IMR-90 (cell line): ENCODE measurements at regions not wholly inside any gene's neighbourhood (a gene's known extent, or its start where the extent isn't known, plus 50 kb on each side); places are given as distances from the start of the nearest gene placed in this dataset.

Source experiments
- ATAC-seq: fragments of 200-7000 bp; cut with Tn5 transposase; 2 replicates; pipeline ENCODE4 v1.9.1; 2020; ENCODE audit warnings: low read depth, mild to moderate bottlenecking, moderate library complexity
- BruUV-seq: library from RNA; stranded (reverse); fragments of 400-500 nt; replicated peaks from 2 replicates; lab custom pipeline; 2021; lab: Mats Ljungman, UMichigan
- CTCF ChIA-PET: fragments of 300-600 bp; formaldehyde crosslinking; extraction: SDS; loops from one replicate; lab custom pipeline; 2021; ENCODE audit warnings: antibody characterized with exemption; lab: Yijun Ruan, JAX
- POLR2A ChIA-PET: fragments of 300-600 bp; sonication (Branson Sonifier 250); formaldehyde crosslinking; loops from one replicate; lab custom pipeline; 2022; ENCODE audit warnings: antibody characterized with exemption; ENCODE audit not compliant: unreplicated experiment; lab: Charles Lee
- DNase-seq: peaks from one replicate; pipeline ENCODE4 v3.0.0; 2013
- H2AFZ ChIP-seq: replicated peaks from 2 replicates; pipeline ENCODE3; 2013; ENCODE audit warnings: low read length, mild to moderate bottlenecking; ENCODE audit not compliant: poor library complexity
- H2AK5ac ChIP-seq: 2 replicates; pipeline ENCODE4 v1.6.1; 2013; ENCODE audit warnings: low read depth, low read length, inconsistent platforms
- H2AK9ac ChIP-seq: replicated peaks from 2 replicates; pipeline ENCODE3; 2013; ENCODE audit warnings: mild to moderate bottlenecking, low read depth, low read length, moderate library complexity; ENCODE audit not compliant: poor library complexity
- H2BK120ac ChIP-seq: 2 replicates; pipeline ENCODE4 v1.6.1; 2013; ENCODE audit warnings: low read depth, low read length, inconsistent platforms
- H2BK15ac ChIP-seq: 3 replicates; pipeline ENCODE4 v1.6.1; 2013; ENCODE audit warnings: low read depth, low read length, inconsistent platforms
- H2BK20ac ChIP-seq: 2 replicates; pipeline ENCODE4 v1.6.1; 2013; ENCODE audit warnings: low read depth, mild to moderate bottlenecking, inconsistent platforms, low read length, moderate library complexity
- H2BK5ac ChIP-seq: 2 replicates; pipeline ENCODE4 v1.6.1; 2013; ENCODE audit warnings: mild to moderate bottlenecking, low read depth, low read length, inconsistent platforms; ENCODE audit not compliant: poor library complexity, severe bottlenecking
- H3K14ac ChIP-seq: replicated peaks from 2 replicates; pipeline ENCODE4 v1.6.1; 2013; ENCODE audit warnings: low read depth, low read length, inconsistent platforms
- H3K18ac ChIP-seq: 2 replicates; pipeline ENCODE4 v1.6.1; 2013; ENCODE audit warnings: low read depth, low read length, control low read depth
- H3K23ac ChIP-seq: 2 replicates; pipeline ENCODE4 v1.6.1; 2013; ENCODE audit warnings: low read depth, low read length, inconsistent platforms
- H3K27ac ChIP-seq: 2 replicates; pipeline ENCODE4 v1.5.1; 2013; ENCODE audit warnings: mild to moderate bottlenecking, control low read depth, low read length; ENCODE audit not compliant: insufficient read depth
- H3K27me3 ChIP-seq: 2 replicates; pipeline ENCODE4 v1.6.1; 2013; ENCODE audit warnings: low read length; ENCODE audit not compliant: control insufficient read depth, insufficient read depth
- H3K36me3 ChIP-seq: 2 replicates; pipeline ENCODE4 v1.6.1; 2013; ENCODE audit warnings: low read length, mixed read lengths; ENCODE audit not compliant: control insufficient read depth, insufficient read depth
- H3K4ac ChIP-seq: 2 replicates; pipeline ENCODE4 v1.6.1; 2013; ENCODE audit warnings: low read depth, low read length, inconsistent platforms
- H3K4me1 ChIP-seq: 2 replicates; pipeline ENCODE4 v1.6.1; 2013; ENCODE audit warnings: low read length, mixed read lengths; ENCODE audit not compliant: control insufficient read depth, insufficient read depth
- H3K4me2 ChIP-seq: 2 replicates; pipeline ENCODE4 v1.6.1; 2013; ENCODE audit warnings: low read depth, mild to moderate bottlenecking, control low read depth, low read length, moderate library complexity
- H3K4me3 ChIP-seq: 2 replicates; pipeline ENCODE4 v1.5.1; 2013; ENCODE audit warnings: low read depth, mild to moderate bottlenecking, control low read depth, low read length, moderate library complexity; ENCODE audit not compliant: insufficient read depth
- H3K56ac ChIP-seq: 2 replicates; pipeline ENCODE4 v1.6.1; 2013; ENCODE audit warnings: low read length, inconsistent platforms; ENCODE audit not compliant: insufficient read depth; ENCODE audit errors: extremely low read depth
- H3K79me1 ChIP-seq, 2 experiments: 2 replicates each; pipeline ENCODE4 v1.6.1; 2013; ENCODE audit warnings: low read length in 2 of 2, inconsistent platforms in 1 of 2, low read depth in 1 of 2
- H3K9ac ChIP-seq: 2 replicates; pipeline ENCODE4 v1.6.1; 2013; ENCODE audit warnings: low read depth, low read length, control low read depth
- H3K9me1 ChIP-seq: 2 replicates; pipeline ENCODE4 v1.6.1; 2013; ENCODE audit warnings: low read length, inconsistent platforms; ENCODE audit not compliant: insufficient read depth
- H3K9me3 ChIP-seq: 2 replicates; pipeline ENCODE4 v1.6.1; 2013; ENCODE audit warnings: low read length; ENCODE audit not compliant: control insufficient read depth, insufficient read depth
- H4K20me1 ChIP-seq: 2 replicates; pipeline ENCODE4 v1.6.1; 2013; ENCODE audit warnings: low read length, inconsistent platforms; ENCODE audit not compliant: insufficient read depth
- H4K5ac ChIP-seq: 2 replicates; pipeline ENCODE4 v1.6.1; 2013; ENCODE audit warnings: mild to moderate bottlenecking, low read depth, low read length, control low read depth
- H4K8ac ChIP-seq, 2 experiments: 2 replicates each; pipeline ENCODE4 v1.6.1; 2013; ENCODE audit warnings: low read depth in 2 of 2, low read length in 2 of 2, control low read depth in 1 of 2, inconsistent platforms in 1 of 2
- H4K91ac ChIP-seq: 2 replicates; pipeline ENCODE4 v1.6.1; 2013; ENCODE audit warnings: low read depth, low read length, inconsistent platforms; ENCODE audit not compliant: insufficient read depth
- BHLHE40 ChIP-seq: fragments of 150-350 bp; IDR thresholded peaks from 2 replicates; pipeline ENCODE4 v1.6.1; 2016; ENCODE audit warnings: mild to moderate bottlenecking, low read depth, low read length
- CEBPB ChIP-seq: IDR thresholded peaks from 2 replicates; pipeline ENCODE4 v1.6.1; 2012; ENCODE audit warnings: low read depth, low read length, improper control_type of control experiment
- CHD1 ChIP-seq: IDR thresholded peaks from 2 replicates; pipeline ENCODE4 v1.6.1; 2012; ENCODE audit warnings: low read depth, low read length, improper control_type of control experiment
- CTCF ChIP-seq: conservative IDR thresholded peaks from 2 replicates; pipeline ENCODE4 v1.5.1; 2012; ENCODE audit warnings: mild to moderate bottlenecking, low read depth, low read length, improper control_type of control experiment
- ELK1 ChIP-seq: fragments of 150-350 bp; IDR thresholded peaks from 2 replicates; pipeline ENCODE4 v1.6.1; 2016; ENCODE audit warnings: low read depth, mild to moderate bottlenecking, low read length, moderate library complexity, borderline replicate concordance
- FOS ChIP-seq: fragments of 150-350 bp; IDR thresholded peaks from 2 replicates; pipeline ENCODE4 v1.6.1; 2016; ENCODE audit warnings: low read depth, low read length
- MAFK ChIP-seq: IDR thresholded peaks from 2 replicates; pipeline ENCODE4 v1.6.1; 2012; ENCODE audit warnings: low read depth, low read length, improper control_type of control experiment
- MAZ ChIP-seq: IDR thresholded peaks from 2 replicates; pipeline ENCODE4 v1.6.1; 2012; ENCODE audit warnings: low read depth, mild to moderate bottlenecking, low read length, improper control_type of control experiment, moderate library complexity, borderline replicate concordance
- MXI1 ChIP-seq: IDR thresholded peaks from 2 replicates; pipeline ENCODE4 v1.6.1; 2012; ENCODE audit warnings: low read depth, mild to moderate bottlenecking, low read length, moderate library complexity, borderline replicate concordance
- NFE2L2 ChIP-seq: fragments of 150-350 bp; IDR thresholded peaks from 2 replicates; pipeline ENCODE4 v1.6.1; 2016; ENCODE audit warnings: low read depth, mild to moderate bottlenecking, low read length
- POLR2A ChIP-seq: IDR thresholded peaks from 2 replicates; pipeline ENCODE4 v1.6.1; 2012; ENCODE audit warnings: mild to moderate bottlenecking, low read depth, low read length
- RAD21 ChIP-seq: IDR thresholded peaks from 2 replicates; pipeline ENCODE4 v1.6.1; 2012; ENCODE audit warnings: low read length, improper control_type of control experiment
- RCOR1 ChIP-seq: IDR thresholded peaks from 2 replicates; pipeline ENCODE4 v1.6.1; 2012; ENCODE audit warnings: mild to moderate bottlenecking, low read length, improper control_type of control experiment; ENCODE audit not compliant: insufficient replicate concordance
- RFX5 ChIP-seq: IDR thresholded peaks from 2 replicates; pipeline ENCODE4 v1.8.0; 2012; ENCODE audit warnings: low read depth, mild to moderate bottlenecking, low read length, moderate library complexity
- SMC3 ChIP-seq: fragments of 150-350 bp; IDR thresholded peaks from 2 replicates; pipeline ENCODE4 v1.6.1; 2016; ENCODE audit warnings: low read depth, mild to moderate bottlenecking, antibody characterized with exemption, low read length, moderate library complexity
- WGBS, 2 experiments: methylation state at CpG; one replicate each; pipeline versions ENCODE4 v1.1.5 to v1.1.7; 2013; ENCODE audit warnings: missing lambda C conversion rate in 2 of 2; ENCODE audit not compliant: insufficient read length in 1 of 2; ENCODE audit errors: extremely low coverage in 2 of 2; 5-methylcytosine and 5-hydroxymethylcytosine counted together
- dilution Hi-C: fragments of 300-500 bp; cut with HindIII; formaldehyde crosslinking; loops from one replicate; pipeline ENCODE4 v1.14.3; 2018; ENCODE audit warnings: low sequenced_read_pairs; ENCODE audit not compliant: unreplicated experiment
- in situ Hi-C: fragments of 300-500 bp; cut with MboI; formaldehyde crosslinking; loops from 3 replicates; pipeline ENCODE4 v1.14.3; 2019; ENCODE audit warnings: low sequenced_read_pairs, inconsistent platforms, mixed read lengths
- intact Hi-C: fragments of 100-400 bp; cut with micrococcal nuclease; formaldehyde crosslinking; loops from 2 replicates; pipeline ENCODE4 v1.10.0; 2022

DNA sequence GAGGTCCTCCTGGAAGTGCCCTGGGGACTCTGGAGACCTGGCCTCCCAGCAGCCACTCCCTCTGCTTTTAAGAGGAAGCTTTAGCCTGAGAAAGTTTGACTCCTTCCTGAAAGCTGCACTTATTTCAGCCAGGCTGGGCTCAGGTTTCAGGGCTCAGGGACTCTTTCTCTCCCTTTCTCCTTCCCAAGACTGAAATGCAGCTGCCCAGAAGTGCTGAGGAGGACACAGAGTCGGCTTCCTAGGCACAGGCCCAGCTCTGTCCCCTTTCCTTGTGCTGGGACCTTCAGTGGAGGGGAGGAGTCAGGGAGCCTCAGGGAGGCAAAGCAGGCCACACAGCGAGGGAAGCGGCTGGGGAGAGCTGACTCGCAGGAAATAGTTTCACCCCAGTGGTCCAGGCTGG lies 137.3 kb downstream of the NAV1 start:
- no peaks in the 10 kb centered on the region for H3K27me3 ChIP-seq
- peak overlapping the region; percentile 39; the same call in 1 of the 2 replicates for H3K56ac ChIP-seq
- H3K9ac ChIP-seq, result peak overlapping the region; percentile 47; the same call in 1 of the 2 replicates
- peaks cover 35 to 94% of the 10 kb centered on the region in 2 experiments for H3K79me1 ChIP-seq
- H3K36me3 ChIP-seq, result peaks cover 2% of the 10 kb centered on the region; the same call in 1 of the 2 replicates
- TF ChIP-seq BHLHE40, result no peak
- TF ChIP-seq FOS, result no peak
- no peak for TF ChIP-seq RFX5
- TF ChIP-seq CTCF, result no peak
- no peak for TF ChIP-seq MAZ
- no peak for TF ChIP-seq POLR2A
- TF ChIP-seq ELK1, result no peak
- TF ChIP-seq NFE2L2, result no peak
- no peak for TF ChIP-seq RCOR1
- TF ChIP-seq MAFK, result no peak
- TF ChIP-seq CEBPB, result no peak
- no peak for TF ChIP-seq MXI1
- TF ChIP-seq RAD21, result no peak
- no peak for TF ChIP-seq SMC3
- TF ChIP-seq CHD1, result no peak
- peak overlapping the region; percentile 4; the same call in 1 of the 2 replicates for H4K91ac ChIP-seq
- ATAC-seq (peak; percentile 71), DNase-seq (peak; percentile 39)
- no CpG with 5 or more reads among the region's 4 CpGs for WGBS, 2 experiments
- no peak overlapping the region; the same call in 1 of the 2 replicates for H3K14ac ChIP-seq
- H2BK120ac ChIP-seq, result peak overlapping the region; percentile 46; the same call in 1 of the 2 replicates
- H2AK5ac ChIP-seq, result peak overlapping the region; percentile 61
- H3K4me3 ChIP-seq, result no peak overlapping the region
- POLR2A ChIA-PET, result no interaction called here
- H3K23ac ChIP-seq, result peak overlapping the region; percentile 79
- peak overlapping the region; percentile 28 for H2AFZ ChIP-seq
- intact Hi-C loops (no loop called here), dilution Hi-C loops (no loop called here), in situ Hi-C loops (no loop called here)
- BruUV-seq, result no TSS peak
- H3K4ac ChIP-seq, result peak overlapping the region; percentile 68
- peak overlapping the region; percentile 38; the same call in 1 of the 2 replicates for H3K4me2 ChIP-seq
- peak overlapping the region; percentile 0; the same call in 1 of the 2 replicates for H4K5ac ChIP-seq
- H3K27ac ChIP-seq, result peak overlapping the region; percentile 71
- no peaks in the 10 kb centered on the region for H3K9me3 ChIP-seq
- no peak overlapping the region for H2AK9ac ChIP-seq
- peaks cover 97% of the 10 kb centered on the region for H4K20me1 ChIP-seq
- 0 out of 2 replicates have a peak overlapping the region, but pooled peaks have one; percentile 5 for H2BK20ac ChIP-seq
- peaks cover 37% of the 10 kb centered on the region for H3K4me1 ChIP-seq
- H3K18ac ChIP-seq, result no peak overlapping the region; the same call in 1 of the 2 replicates
- H4K8ac ChIP-seq, result peak overlapping the region; percentile 40 to 66; a peak in 3 of 4 replicates
- CTCF ChIA-PET, result no interaction called here
- peak overlapping the region; percentile 52 for H2BK5ac ChIP-seq
- H2BK15ac ChIP-seq, result peak overlapping the region; percentile 29; the same call in 1 of the 3 replicates
- peaks cover 48% of the 10 kb centered on the region for H3K9me1 ChIP-seq
